ENCODE measurements at regions not wholly inside any gene's neighbourhood (a gene's known extent, or its start where the extent isn't known, plus 50 kb on each side); places are given as distances from the start of the nearest gene placed in this dataset.

GRCh38 chr2:173766537-173767289, 198.5 kb downstream of the SP3 start:
- DNase-seq (ENCODE audit: low read depth, low spot score): no peak

GRCh38 chr2:173770947-173771678, 194.1 kb downstream of the SP3 start:
- no peak for DNase-seq (ENCODE audit: low read depth, low spot score)

GRCh38 chr2:173772205-173772604, 193.0 kb downstream of the SP3 start:
- no peak for DNase-seq (ENCODE audit: low read depth, low spot score)

GRCh38 chr2:173773076-173773475, 192.1 kb downstream of the SP3 start:
- DNase-seq (ENCODE audit: low read depth, low spot score): no peak

GRCh38 chr2:173775440-173775839, 189.7 kb downstream of the SP3 start:
- no peak for DNase-seq (ENCODE audit: low read depth, low spot score)

GRCh38 chr2:173782681-173783080, 182.5 kb downstream of the SP3 start:
- DNase-seq (ENCODE audit: low read depth, low spot score): no peak

- DNase-seq (ENCODE audit: low read depth, low spot score): no peak
Measured at GRCh38 chr2:173783382-173783781, 181.8 kb downstream of the SP3 start.

- no peak for DNase-seq (ENCODE audit: low read depth, low spot score)
Measured at GRCh38 chr2:173785813-173786212, 179.4 kb downstream of the SP3 start.

GRCh38 chr2:173791502-173791901, 173.7 kb downstream of the SP3 start:
- peak; percentile 55 for DNase-seq (ENCODE audit: low read depth, low spot score)

GRCh38 chr2:173792166-173792565, 173.0 kb downstream of the SP3 start:
- DNase-seq (ENCODE audit: low read depth, low spot score): peak; percentile 40

GRCh38 chr2:173792741-173793140, 172.4 kb downstream of the SP3 start:
- DNase-seq (ENCODE audit: low read depth, low spot score): no peak

- no peak for DNase-seq (ENCODE audit: low read depth, low spot score)
Measured at GRCh38 chr2:173793709-173794565, 171.2 kb downstream of the SP3 start.

- no peak for DNase-seq (ENCODE audit: low read depth, low spot score)
Measured at GRCh38 chr2:173797586-173798263, 167.4 kb downstream of the SP3 start.

GRCh38 chr2:173802518-173802917, 162.7 kb downstream of the SP3 start:
- DNase-seq (ENCODE audit: low read depth, low spot score): peak; percentile 78

- DNase-seq (ENCODE audit: low read depth, low spot score): peak; percentile 25
Measured at GRCh38 chr2:173803449-173803848, 161.7 kb downstream of the SP3 start.

- DNase-seq (ENCODE audit: low read depth, low spot score): no peak
Measured at GRCh38 chr2:173806761-173807160, 158.4 kb downstream of the SP3 start.

GRCh38 chr2:173808718-173809117, 156.5 kb downstream of the SP3 start:
- DNase-seq (ENCODE audit: low read depth, low spot score): no peak

- no peak for DNase-seq (ENCODE audit: low read depth, low spot score)
Measured at GRCh38 chr2:173812321-173812720, 152.9 kb downstream of the SP3 start.

- DNase-seq (ENCODE audit: low read depth, low spot score): no peak
Measured at GRCh38 chr2:173814306-173814705, 150.9 kb downstream of the SP3 start.

GRCh38 chr2:173815772-173816171, 149.4 kb downstream of the SP3 start:
- no peak for DNase-seq (ENCODE audit: low read depth, low spot score)

GRCh38 chr2:173817582-173817981, 147.6 kb downstream of the SP3 start:
- no peak for DNase-seq (ENCODE audit: low read depth, low spot score)

- no peak for DNase-seq (ENCODE audit: low read depth, low spot score)
Measured at GRCh38 chr2:173818285-173818684, 146.9 kb downstream of the SP3 start.
